Ureter (tissue), 1 donor: ENCODE measurements at regions not wholly inside any gene's neighbourhood (a gene's known extent, or its start where the extent isn't known, plus 50 kb on each side); places are given as distances from the start of the nearest gene placed in this dataset.
"Not testable (repeated sequence)": the region's sequence is repeated elsewhere in the genome, so short reads cannot be mapped to it uniquely, and the experiment has no call there.

ENCODE experiments used
- DNase-seq: peaks from one replicate; pipeline ENCODE4 v3.0.0-alpha.2; 2020; ENCODE audit warnings: low spot score
- donor health status: DM: yes; HTN: yes; CAD: no.

- DNase-seq = peak; percentile 12
These were observed 547.2 kb downstream of the FAM72C start for GRCh38 chr1:143424491-143425032.

GRCh38 chr1:143423832-143424231, 548.0 kb downstream of the FAM72C start:
- DNase-seq = peak; percentile 26

DNA sequence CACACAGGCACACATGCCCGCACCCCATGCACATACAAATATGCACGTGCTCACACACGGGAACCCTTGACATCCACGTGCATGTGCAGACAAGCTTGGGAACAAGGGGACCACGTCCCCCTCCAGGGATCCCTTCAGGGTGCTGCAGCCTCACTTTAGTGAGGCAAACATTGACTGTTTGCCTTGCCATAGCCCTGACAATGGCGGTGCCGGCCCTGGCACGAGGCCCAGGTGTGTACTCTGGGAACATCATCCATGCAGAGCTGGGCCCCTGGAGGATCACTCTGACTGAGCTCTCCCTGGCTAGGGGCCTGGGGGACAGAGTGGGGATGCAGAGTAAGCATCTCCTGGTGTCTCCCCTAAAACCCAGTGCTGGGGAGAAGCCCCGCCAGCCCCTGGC, 550.5 kb downstream of the FAM72C start:
- not testable (repeated sequence) for DNase-seq
